Natural killer cell (primary cell): ENCODE measurements at regions not wholly inside any gene's neighbourhood (a gene's known extent, or its start where the extent isn't known, plus 50 kb on each side); places are given as distances from the start of the nearest gene placed in this dataset.

Experiments
- ATAC-seq, 3 donors: fragments of 150-1000 bp in 2 of 3; fragments of 200-7000 bp in 1 of 3; cut with Tn5 transposase; 1 replicate in 1 of 3; 2 replicates in 2 of 3; pipeline ENCODE4 v1.10.0; 2021; ENCODE audit warnings: mild to moderate bottlenecking in 2 of 3, moderate library complexity in 2 of 3
- DNase-seq, 2 donors: peaks; one replicate each; pipeline versions ENCODE4 v3.0.0 to v3.0.0-alpha.2; 2013 to 2021; ENCODE audit warnings: mixed read lengths in 1 of 2
- H3K27ac ChIP-seq: one replicate; pipeline ENCODE4 v1.5.1; 2013; ENCODE audit warnings: mild to moderate bottlenecking, low read length
- H3K27me3 ChIP-seq: one replicate; pipeline ENCODE4 v1.6.1; 2013; ENCODE audit warnings: low read length; ENCODE audit not compliant: control insufficient read depth, insufficient read depth
- H3K36me3 ChIP-seq: one replicate; pipeline ENCODE4 v1.6.1; 2013; ENCODE audit warnings: low read length; ENCODE audit not compliant: control insufficient read depth, insufficient read depth
- H3K4me1 ChIP-seq: one replicate; pipeline ENCODE4 v1.6.1; 2013; ENCODE audit warnings: low read length; ENCODE audit not compliant: control insufficient read depth, insufficient read depth
- H3K4me3 ChIP-seq: one replicate; pipeline ENCODE4 v1.5.1; 2013; ENCODE audit warnings: low read length
- H3K9me3 ChIP-seq: one replicate; pipeline ENCODE4 v1.6.1; 2013; ENCODE audit warnings: low read length; ENCODE audit not compliant: control insufficient read depth, insufficient read depth
- H3K27ac Mint-ChIP-seq, 2 donors: one replicate each; pipeline ENCODE4 v1.8.0; 2022; ENCODE audit warnings: mild to moderate bottlenecking in 2 of 2, mixed read lengths in 2 of 2, moderate library complexity in 1 of 2
- H3K27me3 Mint-ChIP-seq, 2 donors: one replicate each; pipeline ENCODE4 v1.8.0; 2022; ENCODE audit warnings: low read depth in 2 of 2, mixed read lengths in 2 of 2
- H3K36me3 Mint-ChIP-seq: one replicate; pipeline ENCODE4 v1.8.0; 2022; ENCODE audit warnings: mixed read lengths
- H3K4me1 Mint-ChIP-seq, 2 donors: one replicate each; pipeline ENCODE4 v1.8.0; 2022; ENCODE audit warnings: mixed read lengths in 2 of 2
- H3K4me3 Mint-ChIP-seq: one replicate; pipeline ENCODE4 v1.8.0; 2022; ENCODE audit warnings: mild to moderate bottlenecking, moderate library complexity, mixed read lengths
- H3K9me3 Mint-ChIP-seq, 2 donors: one replicate each; pipeline ENCODE4 v1.8.0; 2022; ENCODE audit warnings: mixed read lengths in 2 of 2
- CTCF ChIP-seq: fragments of 200-600 bp; IDR thresholded peaks from one replicate; pipeline ENCODE4 v1.8.0; 2022; ENCODE audit warnings: antibody characterized with exemption
- WGBS: methylation state at CpG from one replicate; pipeline ENCODE4 v1.1.7; 2013; ENCODE audit warnings: missing lambda C conversion rate; ENCODE audit not compliant: insufficient coverage; 5-methylcytosine and 5-hydroxymethylcytosine counted together
- intact Hi-C: fragments of 100-400 bp; cut with micrococcal nuclease; formaldehyde crosslinking; loops from one replicate; pipeline ENCODE4 v1.14.2; 2022

- no peaks in the 10 kb centered on the region for H3K4me1 ChIP-seq
- H3K4me3 ChIP-seq = no peak overlapping the region
- ATAC-seq = no peak
- DNase-seq = no peak
- Mint-ChIP-seq H3K9me3 (peaks cover 0 to 2% of the 10 kb centered on the region in 2 donors), H3K4me1 (peaks cover 7 to 10% of the 10 kb centered on the region in 2 donors), H3K27ac (no peak overlapping the region), H3K4me3 (no peak overlapping the region), H3K36me3 (no peaks in the 10 kb centered on the region), H3K27me3 (peaks cover 2 to 12% of the 10 kb centered on the region in 2 donors)
- WGBS = 63% methylated on average over 1 of the region's 1 CpG
- intact Hi-C loops = no loop called here
- TF ChIP-seq CTCF = no peak
- H3K36me3 ChIP-seq = no peaks in the 10 kb centered on the region
- H3K9me3 ChIP-seq = no peaks in the 10 kb centered on the region
- no peaks in the 10 kb centered on the region for H3K27me3 ChIP-seq
- H3K27ac ChIP-seq = no peak overlapping the region
These were observed 282.5 kb upstream of the NRP1 start for GRCh38 chr10:33616956-33617355.

DNA sequence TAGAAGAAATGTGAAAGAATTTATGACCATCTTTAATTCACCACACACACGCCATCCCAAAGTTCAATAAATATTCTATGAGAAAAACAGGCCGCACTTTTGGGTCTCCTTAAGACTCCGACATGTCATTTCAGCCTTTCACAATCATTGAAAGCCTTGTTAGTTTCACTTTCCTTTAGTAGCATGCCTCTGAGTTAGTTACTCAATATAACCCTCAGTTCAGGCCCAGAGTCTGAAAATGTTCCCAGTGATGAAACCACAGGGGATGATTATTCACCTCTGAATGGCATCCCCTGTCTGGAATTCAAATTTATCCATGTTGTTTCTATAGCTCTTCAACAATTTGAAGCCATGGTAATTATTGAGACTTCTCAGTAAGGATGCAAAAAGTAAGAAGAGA lies 278.1 kb upstream of the NRP1 start:
- H3K36me3 ChIP-seq = no peaks in the 10 kb centered on the region
- no peak for TF ChIP-seq CTCF
- no peaks in the 10 kb centered on the region for H3K27me3 ChIP-seq
- peak overlapping the region; percentile 30 for H3K27ac ChIP-seq
- 65% methylated on average over 3 of the region's 3 CpGs for WGBS
- no peak overlapping the region for H3K4me3 Mint-ChIP-seq
- DNase-seq (peak in 1 of 2 donors; percentile 9), ATAC-seq (peak in 2 of 3 donors; percentile 80)
- peaks cover 11% of the 10 kb centered on the region for H3K36me3 Mint-ChIP-seq
- peak overlapping the region; percentile 23 to 32 for H3K27ac Mint-ChIP-seq
- H3K4me1 ChIP-seq = no peaks in the 10 kb centered on the region
- H3K4me1 Mint-ChIP-seq = peaks cover 7 to 10% of the 10 kb centered on the region in 2 donors
- peaks cover 3% of the 10 kb centered on the region for H3K9me3 ChIP-seq
- H3K4me3 ChIP-seq = no peak overlapping the region
- intact Hi-C loops = no loop called here
- H3K9me3 Mint-ChIP-seq = peaks cover 2 to 5% of the 10 kb centered on the region in 2 donors
- peaks cover 5 to 12% of the 10 kb centered on the region in 2 donors for H3K27me3 Mint-ChIP-seq

GRCh38 chr10:33612116-33612515 lies 277.6 kb upstream of the NRP1 start:
- Mint-ChIP-seq H3K4me1 (peaks cover 7 to 10% of the 10 kb centered on the region in 2 donors), H3K27ac (peak overlapping the region in 1 of 2 donors; percentile 32), H3K9me3 (peaks cover 2 to 5% of the 10 kb centered on the region in 2 donors), H3K36me3 (peaks cover 11% of the 10 kb centered on the region), H3K4me3 (no peak overlapping the region), H3K27me3 (peaks cover 5 to 12% of the 10 kb centered on the region in 2 donors)
- Histone ChIP-seq H3K4me3 (no peak overlapping the region), H3K9me3 (peaks cover 3% of the 10 kb centered on the region), H3K27me3 (no peaks in the 10 kb centered on the region), H3K4me1 (no peaks in the 10 kb centered on the region), H3K27ac (peak overlapping the region; percentile 30), H3K36me3 (no peaks in the 10 kb centered on the region)
- DNase-seq (no peak), ATAC-seq (peak in 1 of 3 donors; percentile 10)
- intact Hi-C loops = no loop called here
- no peak for TF ChIP-seq CTCF
- WGBS = 75% methylated on average over 1 of the region's 1 CpG

DNA sequence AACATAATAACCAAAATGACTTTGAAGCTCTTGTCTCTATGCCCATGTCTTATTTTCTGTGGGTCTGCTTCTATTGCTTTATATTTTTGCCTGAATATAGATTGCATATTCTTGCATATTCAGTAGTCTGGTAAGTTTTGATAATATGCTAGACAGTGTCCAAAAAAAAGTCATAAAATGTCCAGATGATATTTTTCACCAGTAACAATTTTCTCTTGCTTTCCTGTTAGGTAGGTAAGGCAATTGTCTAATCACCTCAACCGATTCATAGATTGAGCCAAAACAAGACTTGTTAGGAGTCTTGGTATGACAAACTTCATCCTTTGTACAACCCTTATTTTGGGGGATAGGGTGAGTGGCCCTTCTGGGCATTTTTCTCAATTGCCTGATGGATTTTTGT lies 277.0 kb upstream of the NRP1 start:
- Mint-ChIP-seq H3K36me3 (peaks cover 11% of the 10 kb centered on the region), H3K9me3 (peaks cover 2 to 5% of the 10 kb centered on the region in 2 donors), H3K27ac (no peak overlapping the region), H3K4me1 (peaks cover 7 to 10% of the 10 kb centered on the region in 2 donors), H3K27me3 (peaks cover 8 to 12% of the 10 kb centered on the region in 2 donors), H3K4me3 (no peak overlapping the region)
- ATAC-seq (no peak), DNase-seq (no peak)
- H3K27me3 ChIP-seq = no peaks in the 10 kb centered on the region
- no peaks in the 10 kb centered on the region for H3K4me1 ChIP-seq
- intact Hi-C loops = no loop called here
- no peak overlapping the region for H3K27ac ChIP-seq
- H3K36me3 ChIP-seq = no peaks in the 10 kb centered on the region
- H3K4me3 ChIP-seq = no peak overlapping the region
- TF ChIP-seq CTCF = no peak
- no CpG with 5 or more reads among the region's 1 CpG for WGBS
- H3K9me3 ChIP-seq = peaks cover 3% of the 10 kb centered on the region
